RWPE2 (cell line): ENCODE measurements at regions not wholly inside any gene's neighbourhood (a gene's known extent, or its start where the extent isn't known, plus 50 kb on each side); places are given as distances from the start of the nearest gene placed in this dataset.

Source experiments
- ATAC-seq: fragments of 200-7000 bp; cut with Tn5 transposase; 3 replicates; pipeline ENCODE4 v1.9.1; 2021; ENCODE audit warnings: low read depth
- DNase-seq: peaks from one replicate; pipeline ENCODE4 v3.0.0-alpha.2; 2020; ENCODE audit warnings: low spot score
- H3K27ac ChIP-seq: fragments of 450-650 bp; 2 replicates; pipeline ENCODE4 v1.5.1; 2017; ENCODE audit warnings: mild to moderate bottlenecking; ENCODE audit not compliant: poor library complexity, severe bottlenecking
- H3K27me3 ChIP-seq: fragments of 250-450 bp; sonication (Bioruptor Pico); 2 replicates; pipeline ENCODE4 v1.5.1; 2021; ENCODE audit warnings: mild to moderate bottlenecking, moderate library complexity; ENCODE audit not compliant: insufficient read depth, poor library complexity, severe bottlenecking
- H3K36me3 ChIP-seq: fragments of 250-450 bp; sonication (Bioruptor Pico); 2 replicates; pipeline ENCODE4 v1.5.1; 2020; ENCODE audit warnings: low read depth, mild to moderate bottlenecking, moderate library complexity
- H3K4me1 ChIP-seq: fragments of 250-450 bp; sonication (Bioruptor Pico); 2 replicates; pipeline ENCODE4 v1.5.1; 2021; ENCODE audit warnings: mild to moderate bottlenecking, moderate library complexity; ENCODE audit not compliant: insufficient read depth, poor library complexity, severe bottlenecking
- H3K4me3 ChIP-seq: fragments of 250-450 bp; sonication (Bioruptor Pico); 2 replicates; pipeline ENCODE4 v1.5.1; 2021; ENCODE audit warnings: mild to moderate bottlenecking, moderate library complexity; ENCODE audit not compliant: severe bottlenecking
- H3K9me3 ChIP-seq: fragments of 250-450 bp; sonication (Bioruptor Pico); 2 replicates; pipeline ENCODE4 v1.5.1; 2021; ENCODE audit warnings: mild to moderate bottlenecking, moderate library complexity; ENCODE audit not compliant: severe bottlenecking
- CTCF ChIP-seq: fragments of 450-650 bp; IDR thresholded peaks from one replicate; pipeline ENCODE4 v1.5.1; 2017; ENCODE audit warnings: mild to moderate bottlenecking, moderate library complexity; ENCODE audit not compliant: poor library complexity, severe bottlenecking

- ATAC-seq (no peak), DNase-seq (no peak)
- no peaks in the 10 kb centered on the region for H3K36me3 ChIP-seq
- no peak overlapping the region for H3K27ac ChIP-seq
- no peak for TF ChIP-seq CTCF
- H3K4me1 ChIP-seq: no peaks in the 10 kb centered on the region
- no peak overlapping the region for H3K4me3 ChIP-seq
- peaks cover 3% of the 10 kb centered on the region for H3K27me3 ChIP-seq
- no peaks in the 10 kb centered on the region for H3K9me3 ChIP-seq
Observed at GRCh38 chr5:112573441-112573840, 154.4 kb upstream of the EPB41L4A start.

GRCh38 chr5:112574536-112574935 lies 155.5 kb upstream of the EPB41L4A start:
- no peaks in the 10 kb centered on the region for H3K36me3 ChIP-seq
- H3K4me3 ChIP-seq: no peak overlapping the region
- ATAC-seq: no peak
- no peaks in the 10 kb centered on the region for H3K27me3 ChIP-seq
- no peak overlapping the region for H3K27ac ChIP-seq
- no peak for DNase-seq
- no peak for TF ChIP-seq CTCF
- no peaks in the 10 kb centered on the region for H3K4me1 ChIP-seq
- H3K9me3 ChIP-seq: no peaks in the 10 kb centered on the region

- no peak overlapping the region for H3K27ac ChIP-seq
- no peaks in the 10 kb centered on the region for H3K4me1 ChIP-seq
- no peak for TF ChIP-seq CTCF
- no peaks in the 10 kb centered on the region for H3K36me3 ChIP-seq
- DNase-seq (no peak), ATAC-seq (no peak)
- H3K4me3 ChIP-seq: no peak overlapping the region
- H3K9me3 ChIP-seq: no peaks in the 10 kb centered on the region
- H3K27me3 ChIP-seq: no peaks in the 10 kb centered on the region
Observed at GRCh38 chr5:112576298-112576925, 157.3 kb upstream of the EPB41L4A start.

GRCh38 chr5:112579599-112580170 lies 158.0 kb upstream of the APC start:
- Histone ChIP-seq H3K36me3 (no peaks in the 10 kb centered on the region), H3K27me3 (no peaks in the 10 kb centered on the region), H3K4me1 (no peaks in the 10 kb centered on the region), H3K9me3 (no peaks in the 10 kb centered on the region), H3K4me3 (no peak overlapping the region), H3K27ac (no peak overlapping the region)
- DNase-seq: no peak
- TF ChIP-seq CTCF: no peak
- 0 out of 3 replicates have a peak, but pooled peaks have one; percentile 23 for ATAC-seq

- H3K4me1 ChIP-seq: no peaks in the 10 kb centered on the region
Observed at GRCh38 chr5:112581811-112582320, 155.8 kb upstream of the APC start.

More at GRCh38 chr5:112581811-112582320, 155.8 kb upstream of the APC start:
- H3K4me3 ChIP-seq: no peak overlapping the region
- no peak for TF ChIP-seq CTCF
- ATAC-seq (no peak), DNase-seq (no peak)
- no peak overlapping the region for H3K27ac ChIP-seq
- H3K27me3 ChIP-seq: no peaks in the 10 kb centered on the region
- H3K9me3 ChIP-seq: no peaks in the 10 kb centered on the region
- H3K36me3 ChIP-seq: no peaks in the 10 kb centered on the region
